GM12878 (cell line): ENCODE measurements at regions not wholly inside any gene's neighbourhood (a gene's known extent, or its start where the extent isn't known, plus 50 kb on each side); places are given as distances from the start of the nearest gene placed in this dataset.

Experiments
- ATAC-seq: fragments of 200-7000 bp; cut with Tn5 transposase; 3 replicates; pipeline ENCODE4 v1.9.1; 2020; ENCODE audit warnings: mild to moderate bottlenecking, moderate library complexity
- BruUV-seq: library from RNA; stranded (reverse); fragments of 400-500 nt; replicated peaks from 2 replicates; lab custom pipeline; 2021; lab: Mats Ljungman, UMichigan
- CTCF ChIA-PET: fragments of 300-600 bp; sonication (Branson Sonifier 250); formaldehyde crosslinking; extraction: SDS; loops from one replicate; lab custom pipeline; 2021; ENCODE audit warnings: inconsistent platforms; lab: Yijun Ruan, JAX
- POLR2A ChIA-PET: fragments of 350-600 bp; formaldehyde crosslinking; extraction: SDS; loops from one replicate; lab custom pipeline; 2021; ENCODE audit warnings: inconsistent platforms; lab: Charles Lee
- RAD21 ChIA-PET: fragments of 300-600 bp; sonication (Branson Sonifier 250); formaldehyde crosslinking; loops from one replicate; lab custom pipeline; 2023; ENCODE audit warnings: antibody characterized with exemption; ENCODE audit not compliant: unreplicated experiment; lab: Charles Lee
- SMC1A ChIA-PET: fragments of 300-600 bp; sonication (Branson Sonifier 250); formaldehyde crosslinking; loops from one replicate; lab custom pipeline; 2023; ENCODE audit not compliant: unreplicated experiment, uncharacterized antibody; lab: Charles Lee
- DNase-seq: peaks from one replicate; pipeline ENCODE4 v3.0.0-alpha.2; 2011; ENCODE audit warnings: low read depth, low spot score
- FAIRE-seq: peaks from 3 replicates; lab custom pipeline; 2011; peaks lifted over from hg19 to GRCh38; lab: Jason Lieb, UNC
- H2AFZ ChIP-seq: 2 replicates; pipeline ENCODE4 v1.6.0; 2011; ENCODE audit warnings: low read depth, low read length, control low read depth; ENCODE audit not compliant: control insufficient read depth
- H3K27ac ChIP-seq: 2 replicates; pipeline ENCODE4 v1.5.1; 2011; ENCODE audit warnings: control low read depth; ENCODE audit not compliant: control insufficient read depth, insufficient read depth
- H3K27me3 ChIP-seq, 2 experiments: replicated peaks in 1 of 2; 2 replicates each; pipeline versions ENCODE4 v1.6.0 to v1.6.1; 2011; ENCODE audit warnings: low read length in 1 of 2; ENCODE audit not compliant: control insufficient read depth in 2 of 2, insufficient read depth in 2 of 2
- H3K36me3 ChIP-seq, 2 experiments: 2 replicates each; pipeline ENCODE4 v1.5.1; 2011; ENCODE audit warnings: low read length in 1 of 2; ENCODE audit not compliant: control insufficient read depth in 2 of 2, insufficient read depth in 2 of 2
- H3K4me1 ChIP-seq: 2 replicates; pipeline ENCODE4 v1.6.1; 2011; ENCODE audit warnings: mild to moderate bottlenecking, low read length, moderate library complexity, mixed read lengths; ENCODE audit not compliant: control insufficient read depth, insufficient read depth
- H3K4me2 ChIP-seq: 2 replicates; pipeline ENCODE4 v1.6.0; 2011; ENCODE audit warnings: control low read depth; ENCODE audit not compliant: control insufficient read depth, insufficient read depth
- H3K4me3 ChIP-seq: fragments of 200-600 bp; sonication (generic); 2 replicates; pipeline ENCODE4 v1.5.1; 2016
- H3K79me2 ChIP-seq: 2 replicates; pipeline ENCODE4 v1.6.0; 2011; ENCODE audit warnings: low read length; ENCODE audit not compliant: control insufficient read depth, insufficient read depth
- H3K9ac ChIP-seq: 2 replicates; pipeline ENCODE4 v1.8.0; 2011; ENCODE audit warnings: low read length, control low read depth, mixed read lengths; ENCODE audit not compliant: control insufficient read depth, insufficient read depth
- H3K9me3 ChIP-seq: replicated peaks from 3 replicates; pipeline ENCODE4 v1.5.1; 2011; ENCODE audit warnings: mild to moderate bottlenecking, low read length; ENCODE audit not compliant: control insufficient read depth, insufficient read depth
- H4K20me1 ChIP-seq: 2 replicates; pipeline ENCODE4 v1.6.0; 2011; ENCODE audit not compliant: control insufficient read depth, insufficient read depth
- BACH1 ChIP-seq: fragments of 450-650 bp; IDR thresholded peaks from 2 replicates; pipeline ENCODE4 v1.6.1; 2017; ENCODE audit warnings: mild to moderate bottlenecking, borderline replicate concordance
- CBFB ChIP-seq: IDR thresholded peaks from 2 replicates; pipeline ENCODE4 v1.6.1; 2016; ENCODE audit warnings: antibody characterized with exemption, low read depth
- DPF2 ChIP-seq: fragments of 450-650 bp; IDR thresholded peaks from 2 replicates; pipeline ENCODE4 v1.6.1; 2017; ENCODE audit warnings: mild to moderate bottlenecking
- ESRRA ChIP-seq: IDR thresholded peaks from 2 replicates; pipeline ENCODE4 v1.6.1; 2012; ENCODE audit warnings: mild to moderate bottlenecking, low read length, improper control_type of control experiment
- FOXM1 ChIP-seq: IDR thresholded peaks from 2 replicates; pipeline ENCODE4 v1.6.1; 2012; ENCODE audit warnings: low read depth, mild to moderate bottlenecking, inconsistent platforms, low read length, moderate library complexity
- HDAC2 ChIP-seq: fragments of 200-600 bp; sonication (generic); IDR thresholded peaks from 2 replicates; pipeline ENCODE4 v1.6.1; 2017
- MYC ChIP-seq: IDR thresholded peaks from 2 replicates; pipeline ENCODE4 v1.6.1; 2011; ENCODE audit warnings: mild to moderate bottlenecking, low read length, moderate library complexity, inconsistent platforms; ENCODE audit not compliant: insufficient read depth, insufficient replicate concordance, insufficient read length, severe bottlenecking
- NFIC ChIP-seq: IDR thresholded peaks from 2 replicates; pipeline ENCODE4 v1.6.1; 2012; ENCODE audit warnings: low read depth, mild to moderate bottlenecking, inconsistent platforms, low read length, moderate library complexity
- NFYA ChIP-seq: IDR thresholded peaks from 2 replicates; pipeline ENCODE4 v1.6.1; 2011; ENCODE audit warnings: low read depth, mild to moderate bottlenecking, low read length, improper control_type of control experiment, borderline replicate concordance
- NR2C2 ChIP-seq: IDR thresholded peaks from 2 replicates; pipeline ENCODE4 v1.6.1; 2011; ENCODE audit warnings: borderline replicate concordance, low read depth; ENCODE audit not compliant: control insufficient read depth, insufficient read length
- NR2F1 ChIP-seq: fragments of 450-650 bp; conservative IDR thresholded peaks from 2 replicates; pipeline ENCODE4 v1.6.1; 2017; ENCODE audit warnings: mild to moderate bottlenecking
- PAX5 ChIP-seq: IDR thresholded peaks from 2 replicates; pipeline ENCODE4 v1.6.1; 2011; ENCODE audit warnings: low read depth, low read length, borderline replicate concordance
- POLR2AphosphoS5 ChIP-seq: IDR thresholded peaks from 2 replicates; pipeline ENCODE4 v1.6.1; 2011; ENCODE audit warnings: mild to moderate bottlenecking, low read length, inconsistent platforms
- RELA ChIP-seq: fragments of 450-650 bp; IDR thresholded peaks from 2 replicates; pipeline ENCODE4 v1.8.0; 2014; ENCODE audit warnings: borderline replicate concordance; ENCODE audit not compliant: partially characterized antibody
- SIX5 ChIP-seq: IDR thresholded peaks from 2 replicates; pipeline ENCODE4 v1.6.1; 2011; ENCODE audit warnings: mild to moderate bottlenecking, low read depth, low read length, moderate library complexity; ENCODE audit not compliant: severe bottlenecking
- TARDBP ChIP-seq: IDR thresholded peaks from 2 replicates; pipeline ENCODE4 v1.6.1; 2016; ENCODE audit warnings: borderline replicate concordance
- ZNF622 ChIP-seq: fragments of 450-650 bp; IDR thresholded peaks from 2 replicates; pipeline ENCODE4 v1.6.1; 2017; ENCODE audit warnings: mild to moderate bottlenecking, inconsistent platforms
- WGBS: methylation state at CpG from one replicate; pipeline ENCODE4 v1.1.6; 2016; ENCODE audit warnings: low lambda C conversion rate; ENCODE audit not compliant: insufficient replicate concordance, insufficient coverage; ENCODE audit errors: missing lambda C conversion rate; 5-methylcytosine and 5-hydroxymethylcytosine counted together
- in situ Hi-C: fragments of 300-500 bp; cut with MboI; formaldehyde crosslinking; loops from 9 replicates; pipeline ENCODE4 v1.14.3; 2018; ENCODE audit warnings: mixed read lengths
- intact Hi-C: fragments of 100-400 bp; cut with micrococcal nuclease; formaldehyde crosslinking; loops from one replicate; pipeline ENCODE4 v1.14.2; 2022; ENCODE audit not compliant: unreplicated experiment
- TF ChIP-seq, protein P1 (sequence below): IDR thresholded peaks from 2 replicates; pipeline ENCODE4 v1.6.1; 2012; ENCODE audit warnings: mild to moderate bottlenecking, low read depth, low read length
- TF ChIP-seq, protein P2 (sequence below): IDR thresholded peaks from 2 replicates; pipeline ENCODE4 v1.6.1; 2011; ENCODE audit warnings: low read depth, mild to moderate bottlenecking, low read length, moderate library complexity, borderline replicate concordance; ENCODE audit errors: extremely low read depth

DNA sequence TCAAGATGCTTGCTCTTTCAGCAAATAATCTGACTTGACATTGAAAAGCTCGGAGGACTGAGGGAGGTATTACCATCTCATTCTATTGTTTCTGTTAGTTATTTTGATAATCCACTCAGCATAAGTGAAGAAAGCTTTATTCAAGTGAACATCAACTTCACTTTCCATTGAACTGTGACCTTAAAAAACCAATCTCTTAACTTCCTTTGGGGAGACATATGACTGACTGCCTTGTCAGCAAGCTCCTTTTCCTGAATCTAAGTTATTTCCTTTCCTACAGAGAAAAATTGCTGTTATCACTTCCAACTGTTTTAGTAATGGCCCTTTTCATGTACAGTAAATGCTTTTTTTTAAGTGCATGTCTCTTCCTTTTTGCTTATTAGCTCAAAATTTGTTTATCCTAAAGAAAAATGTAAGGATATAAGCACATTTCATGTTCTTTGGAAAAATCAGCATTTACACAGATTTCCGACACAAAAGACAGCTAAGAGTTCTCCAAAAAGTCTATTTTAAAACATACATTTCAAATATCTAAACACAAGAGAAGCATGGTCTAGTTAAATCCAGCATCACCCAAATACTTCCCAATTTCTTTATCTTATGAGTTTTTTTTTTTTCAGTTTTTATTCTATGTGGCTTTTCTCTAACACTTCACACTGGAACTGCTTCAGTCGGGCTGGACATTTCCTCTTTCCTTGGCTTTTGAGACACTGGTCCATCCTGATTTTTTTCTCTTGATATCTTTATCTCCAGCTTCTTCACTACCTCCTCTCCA lies 117.9 kb upstream of the DAB2 start:
- SMC1A ChIA-PET = interaction anchor here (0.9 to 3.3 kb wide), 2 partner anchors 167 to 168 kb away, joined by 3 to 16 read pairs; no protein-coding TSS in a partner anchor
- no peaks in the 10 kb centered on the region for H3K9me3 ChIP-seq
- no peak overlapping the region for H2AFZ ChIP-seq
- H4K20me1 ChIP-seq = no peaks in the 10 kb centered on the region
- no peaks in the 10 kb centered on the region for H3K36me3 ChIP-seq
- no peaks in the 10 kb centered on the region for H3K4me1 ChIP-seq
- WGBS = 12% methylated on average over 3 of the region's 3 CpGs
- RAD21 ChIA-PET = no interaction called here
- H3K27me3 ChIP-seq = peaks cover 0 to 4% of the 10 kb centered on the region in 2 experiments; a peak in 3 of 4 replicates
- DNase-seq (no peak), FAIRE-seq (no peak), ATAC-seq (no peak)
- H3K27ac ChIP-seq = no peak overlapping the region
- TF ChIP-seq POLR2AphosphoS5 = no peak
- TF ChIP-seq NR2F1 = no peak
- no peak for TF ChIP-seq ZNF622
- TF ChIP-seq NFYA = no peak
- no peak for TF ChIP-seq RELA
- no peak for TF ChIP-seq PAX5
- no peak for TF ChIP-seq FOXM1
- no peak for TF ChIP-seq MYC
- no peak for TF ChIP-seq TARDBP
- TF ChIP-seq SIX5 = no peak
- no peak for TF ChIP-seq BACH1
- TF ChIP-seq, protein P1, sequence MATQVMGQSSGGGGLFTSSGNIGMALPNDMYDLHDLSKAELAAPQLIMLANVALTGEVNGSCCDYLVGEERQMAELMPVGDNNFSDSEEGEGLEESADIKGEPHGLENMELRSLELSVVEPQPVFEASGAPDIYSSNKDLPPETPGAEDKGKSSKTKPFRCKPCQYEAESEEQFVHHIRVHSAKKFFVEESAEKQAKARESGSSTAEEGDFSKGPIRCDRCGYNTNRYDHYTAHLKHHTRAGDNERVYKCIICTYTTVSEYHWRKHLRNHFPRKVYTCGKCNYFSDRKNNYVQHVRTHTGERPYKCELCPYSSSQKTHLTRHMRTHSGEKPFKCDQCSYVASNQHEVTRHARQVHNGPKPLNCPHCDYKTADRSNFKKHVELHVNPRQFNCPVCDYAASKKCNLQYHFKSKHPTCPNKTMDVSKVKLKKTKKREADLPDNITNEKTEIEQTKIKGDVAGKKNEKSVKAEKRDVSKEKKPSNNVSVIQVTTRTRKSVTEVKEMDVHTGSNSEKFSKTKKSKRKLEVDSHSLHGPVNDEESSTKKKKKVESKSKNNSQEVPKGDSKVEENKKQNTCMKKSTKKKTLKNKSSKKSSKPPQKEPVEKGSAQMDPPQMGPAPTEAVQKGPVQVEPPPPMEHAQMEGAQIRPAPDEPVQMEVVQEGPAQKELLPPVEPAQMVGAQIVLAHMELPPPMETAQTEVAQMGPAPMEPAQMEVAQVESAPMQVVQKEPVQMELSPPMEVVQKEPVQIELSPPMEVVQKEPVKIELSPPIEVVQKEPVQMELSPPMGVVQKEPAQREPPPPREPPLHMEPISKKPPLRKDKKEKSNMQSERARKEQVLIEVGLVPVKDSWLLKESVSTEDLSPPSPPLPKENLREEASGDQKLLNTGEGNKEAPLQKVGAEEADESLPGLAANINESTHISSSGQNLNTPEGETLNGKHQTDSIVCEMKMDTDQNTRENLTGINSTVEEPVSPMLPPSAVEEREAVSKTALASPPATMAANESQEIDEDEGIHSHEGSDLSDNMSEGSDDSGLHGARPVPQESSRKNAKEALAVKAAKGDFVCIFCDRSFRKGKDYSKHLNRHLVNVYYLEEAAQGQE = no peak
- TF ChIP-seq ESRRA = no peak
- no peak for TF ChIP-seq NR2C2
- no peak for TF ChIP-seq CBFB
- no peak for TF ChIP-seq NFIC
- no peak for TF ChIP-seq HDAC2
- no peak for TF ChIP-seq DPF2
- TF ChIP-seq, protein P2, sequence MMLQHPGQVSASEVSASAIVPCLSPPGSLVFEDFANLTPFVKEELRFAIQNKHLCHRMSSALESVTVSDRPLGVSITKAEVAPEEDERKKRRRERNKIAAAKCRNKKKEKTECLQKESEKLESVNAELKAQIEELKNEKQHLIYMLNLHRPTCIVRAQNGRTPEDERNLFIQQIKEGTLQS = no peak
- intact Hi-C loops = no loop called here
- H3K4me3 ChIP-seq = no peak overlapping the region
- POLR2A ChIA-PET = no interaction called here
- H3K4me2 ChIP-seq = no peak overlapping the region
- no TSS peak for BruUV-seq
- H3K9ac ChIP-seq = no peak overlapping the region
- CTCF ChIA-PET = interaction anchor here (0.6 to 6.5 kb wide), 4 partner anchors 28 to 1170 kb away, joined by 3 to 52 read pairs (median 3); no protein-coding TSS in a partner anchor
- in situ Hi-C loops = loop anchor here (10.0 kb wide), 1 partner anchor 328 kb away; the partner anchor contains the start of gene FYB1
- no peaks in the 10 kb centered on the region for H3K79me2 ChIP-seq
